NCI-H1417 (cell line): ENCODE measurements at regions not wholly inside any gene's neighbourhood (a gene's known extent, or its start where the extent isn't known, plus 50 kb on each side); places are given as distances from the start of the nearest gene placed in this dataset.

Experiments
- DNase-seq, 3 experiments: peaks; one replicate each; lab custom pipeline; 2025; lab: John Stamatoyannopoulos, UW

- no peak for DNase-seq
Observed at GRCh38 chr6:106035655-106036054, 50.5 kb upstream of the PRDM1 start.

GRCh38 chr6:106033806-106034205, 52.3 kb upstream of the PRDM1 start:
- no peak for DNase-seq

GRCh38 chr6:106027758-106028157, 58.4 kb upstream of the PRDM1 start:
- DNase-seq, result peak in 2 of 3 experiments; percentile 30 to 36

GRCh38 chr6:106026748-106027715, 59.1 kb upstream of the PRDM1 start:
- no peak for DNase-seq

GRCh38 chr6:106025655-106026054, 60.5 kb upstream of the PRDM1 start:
- no peak for DNase-seq

GRCh38 chr6:106022801-106023200, 63.3 kb upstream of the PRDM1 start:
- DNase-seq, result no peak

- DNase-seq, result no peak
Observed at GRCh38 chr6:106017454-106017853, 68.7 kb upstream of the PRDM1 start.

- DNase-seq, result no peak
Observed at GRCh38 chr6:106014955-106015354, 71.2 kb upstream of the PRDM1 start.

GRCh38 chr6:106011476-106011875, 74.7 kb upstream of the PRDM1 start:
- no peak for DNase-seq

GRCh38 chr6:106005954-106006353, 80.2 kb upstream of the PRDM1 start:
- no peak for DNase-seq

GRCh38 chr6:106005013-106005412, 81.1 kb upstream of the PRDM1 start:
- no peak for DNase-seq

GRCh38 chr6:106003268-106003987, 82.7 kb upstream of the PRDM1 start:
- DNase-seq, result no peak

- no peak for DNase-seq
Observed at GRCh38 chr6:106002005-106002404, 84.1 kb upstream of the PRDM1 start.

GRCh38 chr6:106000935-106001334, 85.2 kb upstream of the PRDM1 start:
- DNase-seq, result no peak

- DNase-seq, result no peak
Observed at GRCh38 chr6:105997482-105997881, 88.7 kb upstream of the PRDM1 start.

GRCh38 chr6:105995391-105995865, 90.7 kb upstream of the PRDM1 start:
- DNase-seq, result no peak

GRCh38 chr6:105994591-105995390, 91.3 kb upstream of the PRDM1 start:
- DNase-seq, result no peak

- DNase-seq, result no peak
Observed at GRCh38 chr6:105994118-105994590, 92.0 kb upstream of the PRDM1 start.

GRCh38 chr6:105993341-105994117, 92.6 kb upstream of the PRDM1 start:
- no peak for DNase-seq

- DNase-seq, result peak; percentile 87 to 91 (median 89)
Observed at GRCh38 chr6:105992315-105992961, 93.7 kb upstream of the PRDM1 start.
